ENCODE measurements at regions not wholly inside any gene's neighbourhood (a gene's known extent, or its start where the extent isn't known, plus 50 kb on each side); places are given as distances from the start of the nearest gene placed in this dataset.

- Mint-ChIP-seq H3K27me3 (ENCODE audit: insufficient read depth, unreplicated experiment) (peaks cover 3% of the 10 kb centered on the region), H3K9me3 (ENCODE audit: unreplicated experiment) (no peaks in the 10 kb centered on the region), H3K27ac (ENCODE audit: unreplicated experiment) (no peak overlapping the region), H3K4me1 (ENCODE audit: low read depth, unreplicated experiment) (no peaks in the 10 kb centered on the region), H3K4me3 (ENCODE audit: unreplicated experiment) (no peak overlapping the region), H3K36me3 (ENCODE audit: insufficient read depth, unreplicated experiment) (no peaks in the 10 kb centered on the region)
- no peak for DNase-seq
- H3K27me3 ChIP-seq (replicated peaks; ENCODE audit: control insufficient read depth, insufficient read depth, low read length): no peaks in the 10 kb centered on the region
- no peaks in the 10 kb centered on the region for H3K36me3 ChIP-seq (ENCODE audit: control insufficient read depth, insufficient read depth, low read length)
- no peaks in the 10 kb centered on the region for H3K4me1 ChIP-seq
- CTCF ChIA-PET: no interaction called here
- no TSS peak for BruUV-seq (replicated peaks)
- intact Hi-C loops (cut with micrococcal nuclease; ENCODE audit: unreplicated experiment): no loop called here
- H3K9me3 ChIP-seq: no peaks in the 10 kb centered on the region
- H3K4me3 ChIP-seq (ENCODE audit: low read depth, low read length): no peak overlapping the region
- TF ChIP-seq CTCF (IDR thresholded peaks at IDR 0.05; ENCODE audit: insufficient read depth in 1 of 2, low read depth in 1 of 2, low read length in 1 of 2, severe bottlenecking in 1 of 2, unreplicated experiment in 1 of 2): no peak
- POLR2A ChIA-PET: no interaction called here
Observed at GRCh38 chr4:11743236-11743635, 314.5 kb upstream of the HS3ST1 start.

GRCh38 chr4:11741190-11741652 lies 312.5 kb upstream of the HS3ST1 start:
- no peaks in the 10 kb centered on the region for H3K27me3 ChIP-seq (replicated peaks; ENCODE audit: control insufficient read depth, insufficient read depth, low read length)
- no peaks in the 10 kb centered on the region for H3K9me3 Mint-ChIP-seq (ENCODE audit: unreplicated experiment)
- TF ChIP-seq CTCF (IDR thresholded peaks at IDR 0.05; ENCODE audit: insufficient read depth in 1 of 2, low read depth in 1 of 2, low read length in 1 of 2, severe bottlenecking in 1 of 2, unreplicated experiment in 1 of 2): no peak
- CTCF ChIA-PET: no interaction called here
- intact Hi-C loops (cut with micrococcal nuclease; ENCODE audit: unreplicated experiment): no loop called here
- no peaks in the 10 kb centered on the region for H3K9me3 ChIP-seq
- peaks cover 3% of the 10 kb centered on the region for H3K27me3 Mint-ChIP-seq (ENCODE audit: insufficient read depth, unreplicated experiment)
- POLR2A ChIA-PET: no interaction called here
- no peaks in the 10 kb centered on the region for H3K4me1 ChIP-seq
- no peak for DNase-seq
- no peaks in the 10 kb centered on the region for H3K4me1 Mint-ChIP-seq (ENCODE audit: low read depth, unreplicated experiment)
- H3K4me3 Mint-ChIP-seq (ENCODE audit: unreplicated experiment): no peak overlapping the region
- BruUV-seq (replicated peaks): no TSS peak
- H3K36me3 ChIP-seq (ENCODE audit: control insufficient read depth, insufficient read depth, low read length): no peaks in the 10 kb centered on the region
- no peak overlapping the region for H3K4me3 ChIP-seq (ENCODE audit: low read depth, low read length)
- H3K36me3 Mint-ChIP-seq (ENCODE audit: insufficient read depth, unreplicated experiment): no peaks in the 10 kb centered on the region
- no peak overlapping the region for H3K27ac Mint-ChIP-seq (ENCODE audit: unreplicated experiment)

- no peak overlapping the region for H3K4me3 Mint-ChIP-seq (ENCODE audit: unreplicated experiment)
Observed at GRCh38 chr4:11739992-11740391, 311.3 kb upstream of the HS3ST1 start.

More at GRCh38 chr4:11739992-11740391, 311.3 kb upstream of the HS3ST1 start:
- H3K4me1 ChIP-seq: no peaks in the 10 kb centered on the region
- ChIA-PET CTCF (no interaction called here), POLR2A (no interaction called here)
- Mint-ChIP-seq H3K4me1 (ENCODE audit: low read depth, unreplicated experiment) (no peaks in the 10 kb centered on the region), H3K36me3 (ENCODE audit: insufficient read depth, unreplicated experiment) (no peaks in the 10 kb centered on the region), H3K9me3 (ENCODE audit: unreplicated experiment) (no peaks in the 10 kb centered on the region), H3K27ac (ENCODE audit: unreplicated experiment) (no peak overlapping the region), H3K27me3 (ENCODE audit: insufficient read depth, unreplicated experiment) (no peaks in the 10 kb centered on the region)
- no peaks in the 10 kb centered on the region for H3K9me3 ChIP-seq
- TF ChIP-seq CTCF (IDR thresholded peaks at IDR 0.05; ENCODE audit: insufficient read depth in 1 of 2, low read depth in 1 of 2, low read length in 1 of 2, severe bottlenecking in 1 of 2, unreplicated experiment in 1 of 2): no peak
- no peak for DNase-seq
- no TSS peak for BruUV-seq (replicated peaks)
- intact Hi-C loops (cut with micrococcal nuclease; ENCODE audit: unreplicated experiment): no loop called here
- no peaks in the 10 kb centered on the region for H3K27me3 ChIP-seq (replicated peaks; ENCODE audit: control insufficient read depth, insufficient read depth, low read length)
- H3K36me3 ChIP-seq (ENCODE audit: control insufficient read depth, insufficient read depth, low read length): no peaks in the 10 kb centered on the region
- H3K4me3 ChIP-seq (ENCODE audit: low read depth, low read length): no peak overlapping the region

All from Caco-2 (cell line).